NCI-H748 treated with DMSO at 0.1 percent for 48 hours (cell line): ENCODE measurements at regions not wholly inside any gene's neighbourhood (a gene's known extent, or its start where the extent isn't known, plus 50 kb on each side); places are given as distances from the start of the nearest gene placed in this dataset.
A peak's percentile ranks its signal among the peaks of the same experiment; 100 is the strongest.

Experiments used
- DNase-seq: peaks from one replicate; lab custom pipeline; 2025; lab: John Stamatoyannopoulos, UW

DNA sequence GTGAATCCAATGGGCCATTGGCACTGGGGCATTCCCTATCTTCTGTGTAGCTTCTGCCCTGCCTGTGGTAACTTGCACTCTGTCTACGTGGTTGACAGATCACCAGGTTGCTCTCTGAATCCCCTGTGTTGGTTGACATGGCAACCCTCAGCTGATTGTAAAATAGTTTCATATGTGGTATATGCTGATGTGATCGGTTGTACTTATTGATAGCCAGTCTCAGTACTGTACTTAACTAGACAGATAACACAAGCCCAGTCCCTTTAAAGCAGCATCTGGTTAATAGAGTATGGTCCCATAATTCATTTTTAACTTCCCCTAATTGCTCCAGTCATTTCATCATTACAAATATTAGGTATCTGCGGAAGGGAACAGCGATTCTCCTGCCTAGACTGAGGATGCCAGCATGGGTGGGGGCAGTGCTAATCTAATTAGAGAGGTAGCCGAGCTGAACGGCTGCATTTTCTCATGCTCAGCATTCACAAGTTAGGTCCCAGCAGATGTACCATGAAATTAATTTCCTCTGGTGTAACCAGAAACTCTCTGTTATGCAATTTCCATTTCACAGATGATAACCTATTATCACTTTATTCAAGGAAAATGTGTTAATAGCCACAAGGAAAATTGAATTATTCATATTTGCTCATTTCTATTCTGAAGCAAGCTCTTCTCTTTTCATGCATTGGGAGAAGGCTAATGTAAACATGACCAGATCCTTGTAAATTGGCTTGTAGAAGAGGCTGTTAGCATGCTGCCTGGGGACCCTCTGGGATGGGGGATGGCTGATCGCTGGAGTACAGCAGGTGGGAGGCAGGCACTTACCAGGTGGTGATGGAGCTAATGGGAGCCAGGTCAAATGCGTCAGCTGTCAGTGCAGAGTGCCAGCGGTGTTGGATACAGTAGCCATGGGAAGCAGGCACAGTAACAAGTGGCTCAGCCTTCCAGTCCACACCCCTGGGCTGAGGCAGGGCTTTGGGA is 608.3 kb downstream of the GALR1 start:
- DNase-seq = peak; percentile 91

GRCh38 chr18:77859634-77860033 is 610.0 kb downstream of the GALR1 start:
- DNase-seq = no peak

GRCh38 chr18:77862066-77862757 is 612.6 kb downstream of the GALR1 start:
- no peak for DNase-seq

- DNase-seq = no peak
Measured at GRCh38 chr18:77865853-77866252, 616.2 kb downstream of the GALR1 start.

GRCh38 chr18:77866351-77866750 is 616.7 kb downstream of the GALR1 start:
- DNase-seq = no peak

- DNase-seq = no peak
Measured at GRCh38 chr18:77870199-77870598, 620.6 kb downstream of the GALR1 start.

GRCh38 chr18:77870894-77871293 is 621.2 kb downstream of the GALR1 start:
- no peak for DNase-seq

DNA sequence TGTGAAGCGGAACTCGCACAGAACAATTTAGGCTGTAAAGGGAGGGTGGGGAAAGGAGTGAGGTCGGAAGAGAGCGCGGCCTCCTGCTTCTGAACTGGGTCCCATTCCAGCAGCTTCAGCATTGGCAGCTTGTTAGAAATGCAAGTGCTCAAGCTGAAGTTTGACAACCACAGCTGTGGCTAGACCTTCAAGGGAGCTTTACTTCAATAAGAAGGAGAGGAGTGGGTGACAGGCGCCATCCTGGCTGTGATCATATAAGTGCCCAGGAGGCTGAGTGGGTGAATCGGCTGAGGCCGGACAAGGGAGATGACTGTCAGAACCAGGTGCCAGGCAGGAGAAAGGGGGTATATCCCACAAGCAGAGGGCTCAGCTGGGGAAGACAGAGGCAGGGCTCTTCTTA is 622.5 kb downstream of the GALR1 start:
- no peak for DNase-seq

DNA sequence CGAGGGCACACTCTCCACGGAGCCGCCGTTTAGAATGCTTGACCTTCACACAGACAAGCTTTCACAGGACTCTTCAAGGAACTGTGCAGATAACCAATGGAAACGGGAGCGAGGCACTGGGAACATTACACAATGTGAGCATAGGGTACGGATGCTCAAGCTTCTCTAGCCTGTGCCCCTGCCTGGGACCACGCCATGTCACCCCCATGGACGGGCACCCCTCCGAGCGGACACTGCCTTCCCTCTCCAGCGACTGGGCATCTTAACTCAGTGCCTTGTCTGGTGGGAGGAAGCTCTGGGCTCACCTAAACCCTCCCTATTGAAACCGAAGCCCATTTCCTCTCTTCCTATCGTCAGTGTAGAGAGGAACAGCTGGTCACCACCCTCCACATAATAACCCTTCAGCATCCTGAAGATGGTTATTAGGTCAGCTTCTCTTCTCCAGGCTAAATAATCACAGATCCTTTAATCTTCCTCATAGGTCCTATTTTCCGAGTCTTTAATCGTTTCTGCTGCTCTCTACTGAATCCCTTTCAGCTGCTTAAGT is 626.7 kb downstream of the GALR1 start:
- DNase-seq = no peak

- no peak for DNase-seq
Measured at GRCh38 chr18:77879829-77880228, 630.2 kb downstream of the GALR1 start.

- DNase-seq = no peak
Measured at GRCh38 chr18:77884454-77884853, 634.8 kb downstream of the GALR1 start.

DNA sequence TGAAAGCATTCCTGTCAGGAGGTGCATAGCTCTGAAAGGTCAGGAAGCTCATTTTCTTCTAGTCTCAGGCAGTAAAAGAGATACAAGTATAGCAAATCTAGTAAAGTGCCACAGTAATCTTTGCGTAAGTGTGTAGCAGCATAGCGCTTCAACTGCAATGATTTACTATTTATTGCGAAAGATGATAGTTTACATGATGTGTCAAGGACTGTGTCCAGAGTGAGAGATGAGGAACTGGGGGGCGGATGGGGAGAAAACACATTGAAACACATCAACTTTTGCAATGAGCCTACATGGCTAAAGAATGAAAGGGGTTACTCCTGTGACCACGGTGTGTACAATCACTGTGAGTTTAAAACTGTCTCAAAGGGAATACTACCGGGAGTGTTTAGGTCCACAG is 644.4 kb downstream of the GALR1 start:
- DNase-seq = no peak

- no peak for DNase-seq
Measured at GRCh38 chr18:77895250-77895649, 645.6 kb downstream of the GALR1 start.

DNA sequence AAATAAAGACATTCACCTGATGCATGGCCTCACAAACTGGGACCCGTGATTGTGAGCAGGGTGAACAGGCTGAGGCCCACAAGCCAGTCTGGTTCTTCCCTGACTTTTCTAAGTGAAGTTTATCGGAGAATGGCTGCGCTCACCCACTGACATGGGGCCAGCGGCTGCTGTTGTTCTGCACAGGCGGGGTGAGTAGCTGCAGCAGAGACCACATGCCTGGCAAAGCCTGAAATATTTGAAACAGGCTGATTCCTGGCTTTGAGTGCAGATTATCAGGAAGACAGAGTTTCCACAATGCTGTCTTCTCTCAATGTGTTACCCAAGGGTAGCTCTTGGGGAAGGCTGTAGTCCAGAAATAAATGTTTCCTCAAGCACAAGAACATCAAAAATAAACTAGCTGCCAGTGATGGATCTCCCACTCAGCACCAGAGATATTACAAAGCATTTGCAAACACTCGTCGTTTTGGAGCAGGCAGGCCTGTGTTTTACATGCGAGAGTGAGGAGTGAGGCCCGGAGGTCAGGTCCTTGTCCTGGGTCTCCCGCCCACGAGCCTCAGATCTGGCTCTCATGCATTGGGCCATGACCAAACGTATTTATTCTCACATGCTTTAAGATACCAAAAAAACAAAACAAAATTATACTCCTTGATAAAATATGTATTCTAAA is 647.1 kb downstream of the GALR1 start:
- DNase-seq = no peak

DNA sequence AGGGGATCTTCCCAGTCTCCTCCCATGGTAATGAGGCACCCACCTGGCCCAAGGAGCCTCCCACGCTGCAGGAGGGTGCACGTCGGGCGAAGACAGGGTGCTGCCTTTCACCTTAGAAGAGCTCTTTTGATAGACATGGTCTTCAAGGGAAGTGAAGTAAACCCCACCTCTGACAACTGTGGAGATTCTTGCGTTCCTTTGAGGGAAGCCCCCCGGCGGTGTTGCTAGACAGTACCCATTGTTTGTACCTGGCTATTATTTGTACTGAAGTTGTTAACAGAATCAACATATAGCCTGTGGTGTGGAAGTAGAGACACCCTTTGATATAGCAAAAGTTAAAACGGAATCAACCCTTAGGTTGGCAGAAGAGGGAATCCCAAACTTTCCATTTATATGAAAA is 648.0 kb downstream of the GALR1 start:
- DNase-seq = peak; percentile 39

- DNase-seq = peak; percentile 73
Measured at GRCh38 chr18:77899972-77900754, 650.5 kb downstream of the GALR1 start.

DNA sequence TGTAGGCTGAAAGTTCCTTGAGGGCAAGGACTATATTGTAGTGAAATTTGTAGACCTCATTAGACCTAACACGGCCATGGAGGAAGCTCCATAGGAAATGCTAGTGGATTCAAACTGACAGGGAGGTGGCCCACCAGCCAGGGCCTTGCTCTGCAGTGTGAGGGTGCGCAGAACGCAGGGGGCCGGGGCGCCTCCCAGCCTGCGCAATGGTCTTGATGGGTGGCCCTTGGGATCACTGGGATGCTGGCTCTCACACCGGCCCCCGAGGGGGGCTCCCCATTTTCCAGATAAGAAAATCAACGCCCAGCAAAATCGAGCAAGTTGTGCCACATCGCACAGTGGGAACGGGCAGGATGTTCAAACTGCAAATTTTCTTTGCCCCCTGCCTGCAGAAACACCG is 655.4 kb downstream of the GALR1 start:
- DNase-seq = no peak

DNA sequence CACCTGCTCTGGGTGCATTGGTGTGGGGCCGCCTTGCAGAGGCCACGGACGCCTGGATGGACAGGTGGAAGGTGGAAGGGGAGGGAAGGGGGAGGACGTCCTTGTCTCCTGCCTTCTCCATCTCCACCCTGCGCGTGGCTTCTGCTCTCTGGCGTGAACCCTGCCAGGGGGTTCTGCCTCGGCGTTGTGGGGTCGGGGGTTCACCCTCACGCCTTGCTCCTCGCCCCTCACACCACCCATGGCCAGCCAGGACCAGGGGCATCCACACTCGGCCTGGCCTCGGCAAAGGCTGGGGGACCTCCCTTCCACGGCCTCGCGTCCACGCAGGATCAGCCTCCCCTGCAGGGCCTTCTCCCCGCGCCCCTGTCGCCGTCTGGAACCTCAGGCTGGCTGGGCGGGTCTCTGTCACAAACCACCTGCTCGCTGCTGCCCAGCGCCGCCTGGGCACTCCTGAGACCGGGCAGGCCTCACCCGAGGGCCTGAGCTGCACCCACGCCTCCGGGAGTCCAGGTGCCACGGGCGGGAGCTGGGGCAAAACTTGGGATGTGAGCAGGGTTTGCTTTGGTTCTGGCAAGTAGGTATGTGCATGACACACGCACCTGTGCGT is 655.9 kb downstream of the GALR1 start:
- DNase-seq = no peak

DNA sequence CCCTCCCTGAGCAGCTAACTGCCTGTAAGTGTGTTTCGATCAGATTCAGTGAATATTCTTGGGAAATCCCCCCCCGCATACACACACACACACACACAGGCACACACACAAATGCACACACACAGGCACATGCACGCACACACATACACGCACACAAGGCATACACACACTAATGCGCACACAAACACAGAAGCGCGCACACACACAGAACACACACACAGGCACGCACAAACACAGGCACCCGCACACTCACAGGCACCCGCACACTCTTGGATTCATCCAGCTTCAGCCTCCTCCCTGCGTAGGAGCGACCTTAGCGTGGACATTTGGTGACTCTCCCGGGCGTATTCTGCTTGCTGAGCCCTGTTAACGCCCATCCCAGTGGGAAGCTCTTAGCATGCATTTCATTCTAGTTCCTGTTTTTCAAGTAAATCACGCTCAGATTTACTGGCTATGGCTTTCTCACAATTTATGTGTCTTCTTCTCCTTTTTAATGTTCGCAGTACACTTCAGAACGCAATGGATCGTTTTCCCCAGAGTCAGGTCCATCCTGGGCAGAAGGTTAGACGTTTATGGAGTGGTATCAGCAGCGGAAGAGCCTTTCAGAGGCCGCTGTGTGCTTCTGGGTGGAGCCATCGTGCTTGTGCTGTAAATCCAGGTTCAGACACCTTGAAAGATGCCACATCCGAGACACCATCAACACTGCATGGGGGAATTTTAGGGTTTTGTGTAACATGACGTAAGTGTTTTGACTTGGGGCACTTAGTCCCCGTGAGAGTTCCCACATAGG is 656.6 kb downstream of the GALR1 start:
- no peak for DNase-seq

- no peak for DNase-seq
Measured at GRCh38 chr18:77910347-77910746, 660.7 kb downstream of the GALR1 start.
